WTC11 (cell line): ENCODE measurements at regions not wholly inside any gene's neighbourhood (a gene's known extent, or its start where the extent isn't known, plus 50 kb on each side); places are given as distances from the start of the nearest gene placed in this dataset.

Experiments used
- ATAC-seq: fragments of 200-7000 bp; cut with Tn5 transposase; 2 replicates; pipeline ENCODE4 v1.10.0; 2021; ENCODE audit warnings: mild to moderate bottlenecking, moderate library complexity
- CTCF ChIA-PET: fragments of 300-600 bp; sonication (Branson Sonifier 250); formaldehyde crosslinking; loops from one replicate; lab custom pipeline; 2021; ENCODE audit warnings: antibody characterized with exemption; lab: Charles Lee
- POLR2A ChIA-PET: fragments of 350-600 bp; sonication (Branson Sonifier 250); formaldehyde crosslinking; loops from one replicate; lab custom pipeline; 2021; ENCODE audit warnings: antibody characterized with exemption; lab: Charles Lee
- DNase-seq: peaks from one replicate; pipeline ENCODE4 v3.0.0; 2021; ENCODE audit warnings: low spot score
- H3K27ac Mint-ChIP-seq: 2 replicates; pipeline ENCODE4 v1.8.0; 2021; ENCODE audit warnings: mixed read lengths
- H3K27me3 Mint-ChIP-seq: 2 replicates; pipeline ENCODE4 v1.8.0; 2021; ENCODE audit warnings: low read depth, mild to moderate bottlenecking, moderate library complexity, mixed read lengths
- H3K36me3 Mint-ChIP-seq: 2 replicates; pipeline ENCODE4 v1.8.0; 2021; ENCODE audit warnings: mixed read lengths
- H3K4me1 Mint-ChIP-seq: 2 replicates; pipeline ENCODE4 v1.8.0; 2022; ENCODE audit warnings: mixed read lengths
- H3K4me3 Mint-ChIP-seq: 2 replicates; pipeline ENCODE4 v1.8.0; 2021; ENCODE audit warnings: mild to moderate bottlenecking, moderate library complexity, mixed read lengths
- H3K9me3 Mint-ChIP-seq: 2 replicates; pipeline ENCODE4 v1.8.0; 2021; ENCODE audit warnings: mixed read lengths
- ARID4B ChIP-seq: sonication (generic); formaldehyde crosslinking; IDR thresholded peaks from 2 replicates; pipeline ENCODE4 v1.8.0; 2023; ENCODE audit warnings: missing genetic modification reagents, mild to moderate bottlenecking, borderline replicate concordance
- ATF1 ChIP-seq: sonication (generic); formaldehyde crosslinking; IDR thresholded peaks from 2 replicates; pipeline ENCODE4 v1.8.1; 2023; ENCODE audit warnings: mild to moderate bottlenecking, moderate library complexity, missing genetic modification reagents
- FOXK1 ChIP-seq: sonication (generic); formaldehyde crosslinking; IDR thresholded peaks from 2 replicates; pipeline ENCODE4 v1.8.0; 2022; ENCODE audit warnings: mild to moderate bottlenecking, moderate library complexity, missing genetic modification reagents
- JUN ChIP-seq: sonication (generic); formaldehyde crosslinking; IDR thresholded peaks from 2 replicates; pipeline ENCODE4 v1.8.0; 2023; ENCODE audit warnings: mild to moderate bottlenecking, missing genetic modification reagents
- NFATC4 ChIP-seq: fragments of 250-450 bp; sonication (Bioruptor Pico); IDR thresholded peaks from 2 replicates; pipeline ENCODE4 v1.9.0; 2021; ENCODE audit warnings: mild to moderate bottlenecking
- NFYB ChIP-seq: sonication (generic); formaldehyde crosslinking; conservative IDR thresholded peaks from 2 replicates; pipeline ENCODE4 v1.8.0; 2022; ENCODE audit warnings: low read depth, missing genetic modification reagents
- RORB ChIP-seq: fragments of 250-450 bp; sonication (Bioruptor Pico); IDR thresholded peaks from 2 replicates; pipeline ENCODE4 v1.9.0; 2021; ENCODE audit warnings: mild to moderate bottlenecking
- USF2 ChIP-seq: sonication (generic); formaldehyde crosslinking; IDR thresholded peaks from 2 replicates; pipeline ENCODE4 v1.8.1; 2023; ENCODE audit warnings: mild to moderate bottlenecking, missing genetic modification reagents, moderate library complexity
- ZNF138 ChIP-seq: sonication (generic); formaldehyde crosslinking; conservative IDR thresholded peaks from 2 replicates; pipeline ENCODE4 v1.8.1; 2022; ENCODE audit warnings: mild to moderate bottlenecking, moderate library complexity, missing genetic modification reagents
- ZNF317 ChIP-seq: sonication (generic); formaldehyde crosslinking; IDR thresholded peaks from 2 replicates; pipeline ENCODE4 v1.8.1; 2023; ENCODE audit warnings: low read depth, mild to moderate bottlenecking, moderate library complexity, missing genetic modification reagents, borderline replicate concordance
- ZNF396 ChIP-seq: fragments of 250-450 bp; sonication (Bioruptor Pico); IDR thresholded peaks from 2 replicates; pipeline ENCODE4 v1.8.0; 2021; ENCODE audit warnings: mild to moderate bottlenecking, moderate library complexity, borderline replicate concordance
- ZNF416 ChIP-seq: fragments of 250-450 bp; sonication (Bioruptor Pico); IDR thresholded peaks from 2 replicates; pipeline ENCODE4 v1.9.0; 2021; ENCODE audit warnings: mild to moderate bottlenecking, inconsistent platforms
- ZNF423 ChIP-seq: fragments of 250-450 bp; sonication (Bioruptor Pico); IDR thresholded peaks from 2 replicates; pipeline ENCODE4 v2.1.2; 2022; ENCODE audit warnings: mild to moderate bottlenecking, moderate library complexity
- ZNF512 ChIP-seq: sonication (generic); formaldehyde crosslinking; IDR thresholded peaks from 2 replicates; pipeline ENCODE4 v1.8.1; 2022; ENCODE audit warnings: missing genetic modification reagents, borderline replicate concordance
- TF ChIP-seq, protein P1 (sequence below): sonication (generic); formaldehyde crosslinking; IDR thresholded peaks from 2 replicates; pipeline ENCODE4 v1.8.0; 2022; ENCODE audit warnings: mild to moderate bottlenecking, missing genetic modification reagents
- TF ChIP-seq, protein P2 (sequence below): sonication (generic); formaldehyde crosslinking; conservative IDR thresholded peaks from 2 replicates; pipeline ENCODE4 v1.8.1; 2023; ENCODE audit warnings: mild to moderate bottlenecking, low read depth, missing genetic modification reagents, moderate library complexity

- no peak overlapping the region for H3K27ac Mint-ChIP-seq
- POLR2A ChIA-PET, result no interaction called here
These were observed 988.6 kb downstream of the BRD1 start for GRCh38 chr22:48838846-48839730.

GRCh38 chr22:48838376-48838775 is 989.3 kb downstream of the BRD1 start:
- Mint-ChIP-seq H3K4me3 (no peak overlapping the region), H3K36me3 (peaks cover 7% of the 10 kb centered on the region), H3K9me3 (peaks cover 16% of the 10 kb centered on the region), H3K27me3 (no peaks in the 10 kb centered on the region; the same call in 1 of the 2 replicates), H3K27ac (no peak overlapping the region), H3K4me1 (no peaks in the 10 kb centered on the region)
- no peak for DNase-seq
- POLR2A ChIA-PET, result no interaction called here
- no peak for ATAC-seq
- no peak for TF ChIP-seq FOXK1 (CRISPR knock-in tag)
- no peak for TF ChIP-seq ZNF512 (CRISPR knock-in tag)
- TF ChIP-seq ZNF416 (CRISPR knock-in tag), result no peak
- no peak for TF ChIP-seq ZNF138 (CRISPR knock-in tag)
- TF ChIP-seq NFATC4 (CRISPR knock-in tag), result no peak
- TF ChIP-seq ZNF396, result no peak
- no peak for TF ChIP-seq ARID4B (CRISPR knock-in tag)
- TF ChIP-seq ATF1 (CRISPR knock-in tag), result no peak
- TF ChIP-seq ZNF423, result no peak
- TF ChIP-seq USF2 (CRISPR knock-in tag), result no peak
- TF ChIP-seq JUN (CRISPR knock-in tag), result no peak
- TF ChIP-seq ZNF317, result no peak
- TF ChIP-seq NFYB (CRISPR knock-in tag), result no peak
- TF ChIP-seq RORB (CRISPR knock-in tag), result no peak
- TF ChIP-seq, protein P1, sequence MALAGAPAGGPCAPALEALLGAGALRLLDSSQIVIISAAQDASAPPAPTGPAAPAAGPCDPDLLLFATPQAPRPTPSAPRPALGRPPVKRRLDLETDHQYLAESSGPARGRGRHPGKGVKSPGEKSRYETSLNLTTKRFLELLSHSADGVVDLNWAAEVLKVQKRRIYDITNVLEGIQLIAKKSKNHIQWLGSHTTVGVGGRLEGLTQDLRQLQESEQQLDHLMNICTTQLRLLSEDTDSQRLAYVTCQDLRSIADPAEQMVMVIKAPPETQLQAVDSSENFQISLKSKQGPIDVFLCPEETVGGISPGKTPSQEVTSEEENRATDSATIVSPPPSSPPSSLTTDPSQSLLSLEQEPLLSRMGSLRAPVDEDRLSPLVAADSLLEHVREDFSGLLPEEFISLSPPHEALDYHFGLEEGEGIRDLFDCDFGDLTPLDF (CRISPR knock-in tag), result no peak
- CTCF ChIA-PET, result interaction anchor here (0.6 kb wide), 1 partner anchor 1099 kb away, joined by 3 read pairs; no protein-coding TSS in a partner anchor

More at GRCh38 chr22:48838846-48839730, 988.6 kb downstream of the BRD1 start:
- ATAC-seq, result no peak
- CTCF ChIA-PET, result interaction anchor here (0.6 to 0.9 kb wide), 2 partner anchors 56 to 1098 kb away, joined by 3 read pairs; no protein-coding TSS in a partner anchor
- no peaks in the 10 kb centered on the region for H3K4me1 Mint-ChIP-seq
- H3K27me3 Mint-ChIP-seq, result no peaks in the 10 kb centered on the region; the same call in 1 of the 2 replicates
- peaks cover 7% of the 10 kb centered on the region; the same call in 1 of the 2 replicates for H3K36me3 Mint-ChIP-seq
- TF ChIP-seq, protein P2, sequence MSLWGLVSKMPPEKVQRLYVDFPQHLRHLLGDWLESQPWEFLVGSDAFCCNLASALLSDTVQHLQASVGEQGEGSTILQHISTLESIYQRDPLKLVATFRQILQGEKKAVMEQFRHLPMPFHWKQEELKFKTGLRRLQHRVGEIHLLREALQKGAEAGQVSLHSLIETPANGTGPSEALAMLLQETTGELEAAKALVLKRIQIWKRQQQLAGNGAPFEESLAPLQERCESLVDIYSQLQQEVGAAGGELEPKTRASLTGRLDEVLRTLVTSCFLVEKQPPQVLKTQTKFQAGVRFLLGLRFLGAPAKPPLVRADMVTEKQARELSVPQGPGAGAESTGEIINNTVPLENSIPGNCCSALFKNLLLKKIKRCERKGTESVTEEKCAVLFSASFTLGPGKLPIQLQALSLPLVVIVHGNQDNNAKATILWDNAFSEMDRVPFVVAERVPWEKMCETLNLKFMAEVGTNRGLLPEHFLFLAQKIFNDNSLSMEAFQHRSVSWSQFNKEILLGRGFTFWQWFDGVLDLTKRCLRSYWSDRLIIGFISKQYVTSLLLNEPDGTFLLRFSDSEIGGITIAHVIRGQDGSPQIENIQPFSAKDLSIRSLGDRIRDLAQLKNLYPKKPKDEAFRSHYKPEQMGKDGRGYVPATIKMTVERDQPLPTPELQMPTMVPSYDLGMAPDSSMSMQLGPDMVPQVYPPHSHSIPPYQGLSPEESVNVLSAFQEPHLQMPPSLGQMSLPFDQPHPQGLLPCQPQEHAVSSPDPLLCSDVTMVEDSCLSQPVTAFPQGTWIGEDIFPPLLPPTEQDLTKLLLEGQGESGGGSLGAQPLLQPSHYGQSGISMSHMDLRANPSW (CRISPR knock-in tag), result no peak
- H3K9me3 Mint-ChIP-seq, result peaks cover 12% of the 10 kb centered on the region
- no peak overlapping the region for H3K4me3 Mint-ChIP-seq
- DNase-seq, result no peak
